Iris pigment epithelial cell (primary cell): ENCODE measurements at regions not wholly inside any gene's neighbourhood (a gene's known extent, or its start where the extent isn't known, plus 50 kb on each side); places are given as distances from the start of the nearest gene placed in this dataset.

Experiments
- DNase-seq: peaks from one replicate; pipeline ENCODE4 v3.0.0-alpha.2; 2011; ENCODE audit warnings: low read depth

GRCh38 chr9:107567462-107567861 is 77.9 kb upstream of the KLF4 start:
- no peak for DNase-seq

- DNase-seq = no peak
These were observed 77.1 kb upstream of the KLF4 start for GRCh38 chr9:107566611-107567061.

- no peak for DNase-seq
These were observed 73.2 kb upstream of the KLF4 start for GRCh38 chr9:107562798-107563197.

- no peak for DNase-seq
These were observed 70.0 kb upstream of the KLF4 start for GRCh38 chr9:107559494-107560086.

- DNase-seq = peak; percentile 38
These were observed 67.8 kb upstream of the KLF4 start for GRCh38 chr9:107557236-107557990.

- no peak for DNase-seq
These were observed 65.1 kb upstream of the KLF4 start for GRCh38 chr9:107554636-107555035.

- DNase-seq = peak; percentile 92
These were observed 59.0 kb upstream of the KLF4 start for GRCh38 chr9:107548298-107549142.

GRCh38 chr9:107547772-107548297 is 58.3 kb upstream of the KLF4 start:
- DNase-seq = no peak

- no peak for DNase-seq
These were observed 57.7 kb upstream of the KLF4 start for GRCh38 chr9:107547303-107547702.

- DNase-seq = no peak
These were observed 57.3 kb upstream of the KLF4 start for GRCh38 chr9:107546859-107547258.

GRCh38 chr9:107545036-107545435 is 55.5 kb upstream of the KLF4 start:
- DNase-seq = no peak

- no peak for DNase-seq
These were observed 53.0 kb upstream of the KLF4 start for GRCh38 chr9:107542411-107543157.

GRCh38 chr9:107541523-107541922 is 52.0 kb upstream of the KLF4 start:
- no peak for DNase-seq

GRCh38 chr9:107540164-107540561 is 50.6 kb upstream of the KLF4 start:
- no peak for DNase-seq

GRCh38 chr9:107539427-107540163 is 50.0 kb upstream of the KLF4 start:
- DNase-seq = no peak
